Mucosa of descending colon (tissue), 3 donors: ENCODE measurements at regions not wholly inside any gene's neighbourhood (a gene's known extent, or its start where the extent isn't known, plus 50 kb on each side); places are given as distances from the start of the nearest gene placed in this dataset.

Experiments used
- ATAC-seq: fragments of 200-7000 bp; cut with Tn5 transposase; one replicate; pipeline ENCODE4 v1.9.1; 2020; ENCODE audit warnings: mild to moderate bottlenecking, moderate library complexity
- DNase-seq, 3 donors: peaks; one replicate each; pipeline ENCODE4 v3.0.0-alpha.2; 2020
- H3K36me3 ChIP-seq: fragments of 200-600 bp; one replicate; pipeline ENCODE4 v1.8.0; 2021; ENCODE audit warnings: low read depth, mild to moderate bottlenecking
- H3K4me1 ChIP-seq: fragments of 200-600 bp; one replicate; pipeline ENCODE4 v1.8.0; 2021; ENCODE audit warnings: low read depth, mild to moderate bottlenecking
- H3K4me3 ChIP-seq: fragments of 200-600 bp; one replicate; pipeline ENCODE4 v1.8.0; 2021; ENCODE audit warnings: mild to moderate bottlenecking
- H3K9me3 ChIP-seq: fragments of 200-600 bp; one replicate; pipeline ENCODE4 v1.8.0; 2021; ENCODE audit warnings: mild to moderate bottlenecking
- CTCF ChIP-seq: fragments of 200-600 bp; IDR thresholded peaks from one replicate; pipeline ENCODE4 v1.8.0; 2022; ENCODE audit warnings: antibody characterized with exemption, mild to moderate bottlenecking
- intact Hi-C, 2 donors: fragments of 100-400 bp; cut with DNase I in 1 of 2; cut with micrococcal nuclease in 1 of 2; formaldehyde crosslinking; loops; one replicate each; pipeline versions ENCODE4 v1.11.0 to v1.11.1; 2022; cut with DNase I, micrococcal nuclease
- donor health status: DM: no; HTN: no; CAD: no; lungs with moderate emphysema.
- donor health status: DM: no; HTN: no; CAD: no.
- donor health status: DM: no; HTN: yes; CAD: no.

DNA sequence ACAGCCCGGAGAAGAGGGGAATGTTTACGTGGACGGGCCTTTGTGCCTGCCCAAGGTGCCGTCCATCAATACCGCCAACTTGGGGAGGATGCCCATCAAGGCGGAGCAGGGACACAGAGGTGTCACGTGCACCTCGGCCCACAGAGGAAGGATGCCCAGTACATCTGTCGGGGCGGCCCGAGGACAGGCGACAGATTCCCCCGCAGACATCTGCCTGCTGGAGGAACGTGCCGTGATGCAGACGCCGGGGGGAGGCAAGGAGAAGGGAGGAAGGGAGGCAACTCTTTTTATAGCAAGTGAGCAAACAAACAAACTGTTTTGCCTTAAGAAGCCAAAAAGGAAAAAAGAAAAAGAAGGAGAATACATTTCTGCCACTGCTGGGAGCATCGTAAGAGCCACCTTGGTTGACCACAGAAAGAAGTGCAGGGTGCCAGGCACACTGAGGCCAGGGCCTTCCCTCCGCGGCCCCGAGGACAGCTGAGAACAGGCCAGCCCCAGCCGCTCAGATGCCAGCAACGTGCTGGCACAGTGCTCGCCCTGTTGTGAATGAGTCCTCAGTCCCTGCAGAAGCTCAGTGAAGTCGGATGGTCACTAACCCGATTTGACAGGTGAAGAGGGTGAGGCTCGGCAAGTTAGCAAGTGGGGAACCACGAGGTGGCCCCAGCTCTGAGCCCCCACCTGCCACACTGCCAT lies 146.4 kb downstream of the RBFOX3 start:
- Histone ChIP-seq H3K4me1 (no peaks in the 10 kb centered on the region), H3K4me3 (no peak overlapping the region), H3K36me3 (no peaks in the 10 kb centered on the region), H3K9me3 (no peaks in the 10 kb centered on the region)
- DNase-seq: no peak
- no peak for TF ChIP-seq CTCF
- intact Hi-C loops: no loop called here
- no peak for ATAC-seq

DNA sequence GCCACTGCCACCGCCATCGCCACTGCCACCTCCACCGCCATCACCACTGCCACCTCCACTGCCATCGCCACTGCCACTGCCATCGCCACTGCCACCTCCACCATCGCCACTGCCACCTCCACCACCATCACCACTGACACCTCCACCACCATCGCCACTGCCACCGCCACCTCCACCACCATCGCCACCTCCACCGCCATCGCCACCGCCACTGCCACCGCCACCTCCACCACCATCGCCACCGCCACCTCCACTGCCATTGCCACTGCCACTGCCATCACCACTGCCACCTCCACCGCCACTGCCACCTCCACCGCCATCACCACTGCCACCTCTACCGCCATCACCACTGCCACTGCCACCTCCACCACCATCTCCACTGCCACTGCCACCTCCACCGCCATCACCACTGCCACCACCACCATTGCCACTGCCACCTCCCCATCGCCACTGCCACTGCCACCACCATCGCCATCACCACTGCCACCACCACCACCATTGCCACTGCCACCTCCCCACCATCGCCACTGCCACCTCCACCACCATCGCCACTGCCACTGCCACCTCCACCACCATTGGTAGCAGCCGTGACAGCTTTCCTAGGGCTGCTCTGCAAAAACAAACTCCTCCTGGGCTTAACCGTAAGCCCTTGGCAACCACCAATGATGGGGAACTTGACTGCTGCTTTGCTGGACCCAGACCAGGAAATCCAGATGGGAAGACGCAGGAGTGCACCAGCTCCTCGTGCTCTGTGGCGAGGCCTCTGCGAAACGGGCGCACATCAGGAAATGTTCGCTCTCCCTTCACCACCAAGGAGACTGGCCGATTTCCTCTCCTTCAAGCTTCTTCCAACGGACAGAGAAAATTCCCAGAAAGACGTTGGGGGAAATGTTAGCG lies 147.2 kb downstream of the RBFOX3 start:
- H3K4me3 ChIP-seq: no peak overlapping the region
- intact Hi-C loops: no loop called here
- no peak for ATAC-seq
- H3K36me3 ChIP-seq: no peaks in the 10 kb centered on the region
- H3K9me3 ChIP-seq: no peaks in the 10 kb centered on the region
- no peak for TF ChIP-seq CTCF
- H3K4me1 ChIP-seq: no peaks in the 10 kb centered on the region
- DNase-seq: no peak

DNA sequence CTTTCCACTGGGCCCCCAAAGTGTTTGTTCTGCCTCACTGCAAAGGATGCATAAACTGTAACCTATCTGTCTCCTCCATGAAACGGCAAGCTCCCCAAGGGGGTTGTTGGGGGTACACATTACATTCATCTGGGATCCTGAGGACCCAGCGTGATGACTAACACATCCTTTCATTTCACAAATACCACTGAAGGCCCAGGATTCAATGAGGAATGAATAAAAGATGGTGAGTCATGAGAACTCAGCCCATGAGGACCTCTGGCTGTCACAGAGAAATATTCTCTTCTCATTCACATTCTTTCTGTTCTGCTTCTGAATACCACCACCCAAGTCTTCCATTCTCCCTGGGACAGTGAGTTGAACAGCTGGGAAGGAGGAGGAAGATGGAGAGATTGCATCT lies 149.8 kb downstream of the RBFOX3 start:
- no peak for TF ChIP-seq CTCF
- Histone ChIP-seq H3K36me3 (no peaks in the 10 kb centered on the region), H3K9me3 (no peaks in the 10 kb centered on the region), H3K4me3 (no peak overlapping the region), H3K4me1 (no peaks in the 10 kb centered on the region)
- ATAC-seq (no peak), DNase-seq (no peak)
- intact Hi-C loops: no loop called here

DNA sequence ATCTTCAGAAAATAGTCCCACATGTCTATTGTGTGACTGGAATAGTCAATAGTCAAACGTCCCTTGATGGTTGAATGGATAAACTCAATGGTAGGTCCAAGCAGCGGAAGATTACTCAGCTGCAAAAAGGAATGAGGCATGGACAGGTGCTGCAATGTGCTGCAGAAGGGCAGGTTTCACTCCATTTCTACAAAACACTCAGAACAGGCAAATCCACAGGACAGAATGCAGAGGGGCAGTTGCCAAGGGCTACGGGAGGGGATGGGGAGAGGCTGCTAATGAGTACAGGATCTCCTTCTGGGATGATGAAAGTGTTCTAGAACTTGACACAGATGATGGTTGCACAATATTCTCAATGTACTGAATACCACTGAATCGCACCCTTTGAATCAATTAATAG lies 151.0 kb downstream of the RBFOX3 start:
- no peaks in the 10 kb centered on the region for H3K9me3 ChIP-seq

GRCh38 chr17:79459003-79459655 lies 151.7 kb downstream of the RBFOX3 start:
- intact Hi-C loops: no loop called here
- Histone ChIP-seq H3K4me3 (no peak overlapping the region), H3K9me3 (no peaks in the 10 kb centered on the region), H3K36me3 (no peaks in the 10 kb centered on the region), H3K4me1 (no peaks in the 10 kb centered on the region)
- DNase-seq: no peak
- no peak for ATAC-seq
- TF ChIP-seq CTCF: no peak

More for the DNA sequence above, 151.0 kb downstream of the RBFOX3 start:
- intact Hi-C loops: no loop called here
- no peak for DNase-seq
- Histone ChIP-seq H3K4me3 (no peak overlapping the region), H3K4me1 (no peaks in the 10 kb centered on the region), H3K36me3 (no peaks in the 10 kb centered on the region)
- no peak for TF ChIP-seq CTCF
- no peak for ATAC-seq
